Testis (tissue), 2 donors: ENCODE measurements at regions not wholly inside any gene's neighbourhood (a gene's known extent, or its start where the extent isn't known, plus 50 kb on each side); places are given as distances from the start of the nearest gene placed in this dataset.

Experiments used
- CTCF ChIP-seq, 3 experiments: fragments of 450-650 bp in 2 of 3; fragments of 200-600 bp in 1 of 3; sonication (generic) in 1 of 3; IDR thresholded peaks; one replicate each; pipeline ENCODE4 v1.5.1; 2016 to 2019; ENCODE audit warnings: antibody characterized with exemption in 3 of 3, mild to moderate bottlenecking in 2 of 3, moderate library complexity in 1 of 3
- POLR2A ChIP-seq: fragments of 450-650 bp; IDR thresholded peaks from one replicate; pipeline ENCODE4 v1.6.1; 2017; ENCODE audit warnings: antibody characterized with exemption, mild to moderate bottlenecking, moderate library complexity

DNA sequence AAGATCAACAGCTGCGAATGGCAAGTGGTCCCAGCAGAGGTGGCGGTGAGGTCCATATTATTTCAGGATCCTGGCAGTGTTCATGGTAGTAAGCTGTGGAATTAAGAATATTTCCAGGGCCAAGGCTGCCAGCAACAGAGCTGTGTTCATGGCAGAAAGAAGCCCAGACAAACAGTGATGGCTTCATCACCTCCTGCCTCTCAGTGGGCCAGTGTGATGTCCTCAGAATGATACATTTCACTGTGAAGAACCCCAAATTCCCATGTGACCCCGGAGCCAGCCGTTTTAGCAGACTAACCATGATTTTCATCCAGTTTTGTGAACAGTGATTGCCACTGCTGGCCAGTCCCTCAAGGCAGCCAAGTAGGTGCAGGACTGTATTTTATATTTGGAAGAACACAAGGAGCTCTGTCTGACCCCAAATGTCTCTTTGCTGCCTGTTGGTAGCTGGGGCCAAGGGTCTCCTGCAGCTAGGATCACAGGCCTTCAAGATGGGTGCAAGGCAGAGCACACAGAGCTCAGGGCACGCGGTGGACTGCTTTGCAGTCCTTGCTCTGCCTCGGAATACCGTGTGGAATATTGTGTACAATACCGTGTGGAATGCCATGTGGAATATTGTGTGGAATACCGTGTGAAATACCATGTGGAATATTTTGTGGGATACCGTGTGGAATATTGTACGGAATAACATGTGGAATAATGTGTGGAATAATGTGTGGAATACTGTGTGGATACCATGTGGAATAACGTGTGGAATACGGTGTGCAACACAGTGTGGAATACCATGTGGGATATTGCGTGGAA, 132.3 kb upstream of the CHST15 start:
- TF ChIP-seq CTCF (IDR thresholded peaks at IDR 0.05) (no peak), POLR2A (no peak)
